Smooth muscle cell (in vitro differentiated cells): ENCODE measurements at regions not wholly inside any gene's neighbourhood (a gene's known extent, or its start where the extent isn't known, plus 50 kb on each side); places are given as distances from the start of the nearest gene placed in this dataset.
A peak's percentile ranks its signal among the peaks of the same experiment; 100 is the strongest.

Source experiments
- DNase-seq: peaks from one replicate; lab custom pipeline; 2025; ENCODE audit not compliant: unreplicated experiment; lab: John Stamatoyannopoulos, UW
- H2AFZ ChIP-seq: fragments of 200-600 bp; sonication (generic); 2 replicates; pipeline ENCODE4 v1.6.0; 2016; ENCODE audit warnings: antibody characterized with exemption, low read depth, mild to moderate bottlenecking
- H3F3A ChIP-seq: fragments of 200-600 bp; sonication (generic); 2 replicates; pipeline ENCODE4 v1.6.0; 2017; ENCODE audit warnings: antibody characterized with exemption, low read depth
- H3K27ac ChIP-seq: fragments of 200-600 bp; sonication (generic); 2 replicates; pipeline ENCODE4 v1.5.1; 2016; ENCODE audit warnings: low read depth, mild to moderate bottlenecking
- H3K27me3 ChIP-seq: fragments of 200-600 bp; sonication (generic); 2 replicates; pipeline ENCODE4 v1.6.1; 2016; ENCODE audit warnings: low read depth, mild to moderate bottlenecking
- H3K36me3 ChIP-seq: fragments of 200-600 bp; sonication (generic); 2 replicates; pipeline ENCODE4 v1.5.1; 2016; ENCODE audit warnings: low read depth
- H3K4me1 ChIP-seq: fragments of 200-600 bp; sonication (generic); 2 replicates; pipeline ENCODE4 v1.5.1; 2016; ENCODE audit warnings: low read depth
- H3K4me2 ChIP-seq: fragments of 200-600 bp; sonication (generic); 2 replicates; pipeline ENCODE4 v1.6.0; 2016; ENCODE audit warnings: mild to moderate bottlenecking
- H3K4me3 ChIP-seq: fragments of 200-600 bp; sonication (generic); 2 replicates; pipeline ENCODE4 v1.5.1; 2016; ENCODE audit warnings: mild to moderate bottlenecking
- H3K79me2 ChIP-seq: fragments of 200-600 bp; sonication (generic); 2 replicates; pipeline ENCODE4 v1.6.0; 2016; ENCODE audit warnings: low read depth, mild to moderate bottlenecking
- H3K9ac ChIP-seq: fragments of 200-600 bp; sonication (generic); 2 replicates; pipeline ENCODE4 v1.6.0; 2016; ENCODE audit warnings: low read depth
- H3K9me3 ChIP-seq: fragments of 200-600 bp; sonication (generic); replicated peaks from 2 replicates; pipeline ENCODE4 v1.5.1; 2016; ENCODE audit warnings: low read depth
- H4K20me1 ChIP-seq: fragments of 200-600 bp; sonication (generic); 2 replicates; pipeline ENCODE4 v1.6.0; 2016; ENCODE audit warnings: low read depth
- CTCF ChIP-seq: fragments of 200-600 bp; sonication (generic); IDR thresholded peaks from 2 replicates; pipeline ENCODE4 v1.5.1; 2017; ENCODE audit warnings: borderline replicate concordance, mild to moderate bottlenecking, antibody characterized with exemption; ENCODE audit not compliant: insufficient read depth, poor library complexity, severe bottlenecking
- WGBS: methylation state at CpG from one replicate; pipeline ENCODE4 v1.1.7; 2016; ENCODE audit warnings: low lambda C conversion rate; 5-methylcytosine and 5-hydroxymethylcytosine counted together

- Histone ChIP-seq H3K27ac (no peak overlapping the region), H3K27me3 (no peaks in the 10 kb centered on the region), H3K9ac (no peak overlapping the region), H2AFZ (no peak overlapping the region), H3K79me2 (no peaks in the 10 kb centered on the region), H3F3A (no peaks in the 10 kb centered on the region), H4K20me1 (no peaks in the 10 kb centered on the region), H3K4me3 (no peak overlapping the region), H3K4me2 (no peak overlapping the region), H3K36me3 (no peaks in the 10 kb centered on the region), H3K9me3 (no peaks in the 10 kb centered on the region), H3K4me1 (peaks cover 4% of the 10 kb centered on the region)
- no peak for DNase-seq
- TF ChIP-seq CTCF = no peak
These were observed 300.9 kb downstream of the DHX35 start for GRCh38 chr20:39263076-39263475.

DNA sequence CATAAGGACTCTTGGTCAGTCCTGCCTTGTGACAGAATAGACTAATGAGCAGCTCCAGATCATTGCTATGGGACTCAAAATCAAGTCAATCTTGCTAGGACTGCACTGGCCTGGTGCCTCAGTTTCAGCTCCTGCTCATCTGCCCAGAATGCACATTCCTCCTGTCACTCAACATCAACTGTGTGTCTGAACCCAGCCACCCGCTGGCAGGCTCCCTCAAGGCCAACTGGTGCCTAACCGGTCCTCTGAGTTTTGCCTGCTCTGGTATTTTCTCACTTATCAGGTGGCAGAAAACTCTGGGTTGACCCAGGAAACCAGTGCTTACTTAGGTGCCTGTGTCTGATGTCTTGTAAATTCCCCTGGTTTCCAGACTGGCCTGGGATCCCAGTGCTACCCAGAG is 297.7 kb downstream of the DHX35 start:
- Histone ChIP-seq H3K79me2 (no peaks in the 10 kb centered on the region), H3K9ac (no peak overlapping the region), H3K36me3 (no peaks in the 10 kb centered on the region), H3K4me3 (no peak overlapping the region), H2AFZ (no peak overlapping the region), H3K27me3 (no peaks in the 10 kb centered on the region), H3K9me3 (no peaks in the 10 kb centered on the region), H3F3A (no peaks in the 10 kb centered on the region), H3K4me2 (no peak overlapping the region), H3K27ac (no peak overlapping the region), H3K4me1 (no peaks in the 10 kb centered on the region), H4K20me1 (no peaks in the 10 kb centered on the region)
- no peak for DNase-seq
- WGBS = 83% methylated on average over 2 of the region's 2 CpGs
- no peak for TF ChIP-seq CTCF

- Histone ChIP-seq H4K20me1 (no peaks in the 10 kb centered on the region), H3K9ac (no peak overlapping the region), H3K4me3 (no peak overlapping the region), H3K4me1 (no peaks in the 10 kb centered on the region), H3K27ac (no peak overlapping the region), H3K9me3 (no peaks in the 10 kb centered on the region), H3K36me3 (no peaks in the 10 kb centered on the region), H3F3A (no peaks in the 10 kb centered on the region), H2AFZ (no peak overlapping the region), H3K79me2 (no peaks in the 10 kb centered on the region), H3K27me3 (no peaks in the 10 kb centered on the region), H3K4me2 (peak overlapping the region; percentile 47)
- WGBS = 37% methylated on average over 6 of the region's 6 CpGs
- no peak for DNase-seq
- no peak for TF ChIP-seq CTCF
These were observed 297.1 kb downstream of the DHX35 start for GRCh38 chr20:39259010-39259803.

GRCh38 chr20:39258253-39258652 is 296.1 kb downstream of the DHX35 start:
- H3K9me3 ChIP-seq = no peaks in the 10 kb centered on the region
- WGBS = 88% methylated on average over 4 of the region's 4 CpGs
- H3K4me3 ChIP-seq = no peak overlapping the region
- H3K4me2 ChIP-seq = no peak overlapping the region
- no peaks in the 10 kb centered on the region for H3K36me3 ChIP-seq
- H4K20me1 ChIP-seq = no peaks in the 10 kb centered on the region
- no peak overlapping the region for H2AFZ ChIP-seq
- H3K27me3 ChIP-seq = no peaks in the 10 kb centered on the region
- H3K9ac ChIP-seq = no peak overlapping the region
- H3F3A ChIP-seq = no peaks in the 10 kb centered on the region
- no peaks in the 10 kb centered on the region for H3K4me1 ChIP-seq
- H3K79me2 ChIP-seq = no peaks in the 10 kb centered on the region
- no peak overlapping the region for H3K27ac ChIP-seq
- TF ChIP-seq CTCF = no peak
- DNase-seq = no peak
